ENCODE measurements at regions not wholly inside any gene's neighbourhood (a gene's known extent, or its start where the extent isn't known, plus 50 kb on each side); places are given as distances from the start of the nearest gene placed in this dataset.
"Not testable (repeated sequence)": the region's sequence is repeated elsewhere in the genome, so short reads cannot be mapped to it uniquely, and the experiment has no call there.

DNA sequence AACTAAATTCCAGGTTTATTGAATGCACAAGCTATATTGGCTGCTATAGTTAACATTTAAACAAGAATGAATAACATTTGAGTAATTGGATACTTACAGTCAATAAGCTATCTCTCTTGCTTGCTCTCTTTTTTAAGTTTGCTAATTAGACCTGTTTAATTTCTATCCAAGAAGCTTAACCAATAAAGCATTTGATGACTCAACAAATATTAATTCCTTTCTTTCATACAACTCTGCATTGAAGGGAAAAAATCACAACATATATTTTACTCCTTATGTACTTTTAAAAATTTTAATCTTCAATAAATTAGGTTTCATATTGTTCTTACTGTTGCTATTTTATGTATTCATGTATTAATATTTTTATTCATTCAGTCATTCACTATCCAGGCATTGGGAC, 1552.6 kb upstream of the ADGRL3 start:
- ChIA-PET CTCF (no interaction called here), POLR2A (no interaction called here)
- Mint-ChIP-seq H3K9me3 (ENCODE audit: insufficient read depth) (no peaks in the 10 kb centered on the region), H3K36me3 (ENCODE audit: low read depth) (no peaks in the 10 kb centered on the region), H3K27me3 (ENCODE audit: low read depth) (no peaks in the 10 kb centered on the region), H3K27ac (no peak overlapping the region), H3K4me3 (no peak overlapping the region), H3K4me1 (ENCODE audit: low read depth) (no peaks in the 10 kb centered on the region)
- ATAC-seq: no peak
- no peak for DNase-seq

DNA sequence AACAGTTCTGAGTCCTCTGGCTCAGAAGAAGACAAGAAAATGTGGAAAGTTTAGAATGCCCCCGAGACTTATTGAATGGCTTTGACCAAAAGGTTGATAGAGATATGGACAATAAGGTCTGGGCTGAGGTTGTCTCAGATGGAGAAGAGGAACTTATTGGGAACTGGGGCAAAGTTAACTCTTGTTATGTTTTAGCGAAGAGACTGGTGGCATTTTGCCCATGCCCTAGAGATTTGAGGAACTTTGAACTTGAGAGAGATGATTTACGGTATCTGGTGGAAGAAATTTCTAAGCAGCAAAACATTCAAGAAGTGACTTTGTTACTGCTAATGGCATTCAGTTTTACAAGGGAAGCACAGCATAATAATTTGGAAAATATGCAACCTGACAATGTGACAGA, 1549.3 kb upstream of the ADGRL3 start:
- H3K36me3 Mint-ChIP-seq (ENCODE audit: low read depth): no peaks in the 10 kb centered on the region
- ATAC-seq (no peak), DNase-seq (no peak)
- no peak overlapping the region for H3K27ac Mint-ChIP-seq
- ChIA-PET POLR2A (no interaction called here), CTCF (no interaction called here)
- H3K4me3 Mint-ChIP-seq: no peak overlapping the region
- H3K4me1 Mint-ChIP-seq (ENCODE audit: low read depth): no peaks in the 10 kb centered on the region
- H3K9me3 Mint-ChIP-seq (ENCODE audit: insufficient read depth): no peaks in the 10 kb centered on the region
- no peaks in the 10 kb centered on the region for H3K27me3 Mint-ChIP-seq (ENCODE audit: low read depth)

DNA sequence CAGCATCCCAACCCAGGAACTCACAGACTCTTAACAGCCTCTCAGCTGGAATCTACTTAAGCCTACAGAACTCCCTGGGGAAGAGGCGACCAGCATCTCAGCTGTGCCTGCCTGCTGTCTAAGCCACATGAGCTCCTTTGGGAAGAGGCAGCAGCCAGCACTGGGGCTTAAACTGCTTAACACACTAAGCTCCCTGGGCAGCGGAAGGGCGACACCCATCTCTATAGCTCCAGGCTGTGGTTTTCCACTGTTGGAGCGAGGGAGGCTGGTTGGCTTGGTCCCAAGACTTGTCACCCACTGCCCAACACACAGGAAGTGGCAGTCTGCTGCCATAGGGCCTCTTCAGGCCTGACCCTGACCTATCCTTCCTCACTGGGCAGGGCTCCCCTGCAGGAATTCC, 1544.1 kb upstream of the ADGRL3 start:
- H3K4me1 Mint-ChIP-seq (ENCODE audit: low read depth): no peaks in the 10 kb centered on the region
- no peak overlapping the region for H3K27ac Mint-ChIP-seq
- DNase-seq (no peak), ATAC-seq (no peak)
- H3K4me3 Mint-ChIP-seq: no peak overlapping the region
- peaks cover 5% of the 10 kb centered on the region for H3K9me3 Mint-ChIP-seq (ENCODE audit: insufficient read depth)
- ChIA-PET POLR2A (no interaction called here), CTCF (no interaction called here)
- H3K36me3 Mint-ChIP-seq (ENCODE audit: low read depth): no peaks in the 10 kb centered on the region
- H3K27me3 Mint-ChIP-seq (ENCODE audit: low read depth): no peaks in the 10 kb centered on the region

DNA sequence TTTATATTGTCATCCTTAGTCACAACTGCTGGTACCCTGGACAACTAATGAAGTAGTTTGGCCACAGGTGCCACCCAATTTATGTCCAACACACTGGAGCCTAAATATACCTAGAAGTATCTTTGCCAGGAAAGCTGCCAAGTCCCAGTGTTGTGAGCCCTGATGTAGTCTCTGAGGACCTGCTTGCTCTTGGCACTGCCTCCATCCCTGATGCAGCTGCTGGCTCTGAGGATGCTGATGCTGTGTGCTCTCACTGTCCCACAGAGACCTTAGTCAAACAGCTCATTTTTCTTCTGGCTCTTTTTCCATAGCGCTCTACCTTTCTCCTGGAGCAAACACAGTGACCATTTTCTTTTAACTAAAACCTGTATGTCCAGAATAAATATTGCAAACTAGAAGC, 1535.4 kb upstream of the ADGRL3 start:
- DNase-seq: no peak
- no peak overlapping the region for H3K27ac Mint-ChIP-seq
- ChIA-PET POLR2A (no interaction called here), CTCF (no interaction called here)
- no peak for ATAC-seq
- H3K4me1 Mint-ChIP-seq (ENCODE audit: low read depth): no peaks in the 10 kb centered on the region
- H3K36me3 Mint-ChIP-seq (ENCODE audit: low read depth): no peaks in the 10 kb centered on the region
- H3K9me3 Mint-ChIP-seq (ENCODE audit: insufficient read depth): peaks cover 18% of the 10 kb centered on the region
- no peaks in the 10 kb centered on the region for H3K27me3 Mint-ChIP-seq (ENCODE audit: low read depth)
- no peak overlapping the region for H3K4me3 Mint-ChIP-seq

DNA sequence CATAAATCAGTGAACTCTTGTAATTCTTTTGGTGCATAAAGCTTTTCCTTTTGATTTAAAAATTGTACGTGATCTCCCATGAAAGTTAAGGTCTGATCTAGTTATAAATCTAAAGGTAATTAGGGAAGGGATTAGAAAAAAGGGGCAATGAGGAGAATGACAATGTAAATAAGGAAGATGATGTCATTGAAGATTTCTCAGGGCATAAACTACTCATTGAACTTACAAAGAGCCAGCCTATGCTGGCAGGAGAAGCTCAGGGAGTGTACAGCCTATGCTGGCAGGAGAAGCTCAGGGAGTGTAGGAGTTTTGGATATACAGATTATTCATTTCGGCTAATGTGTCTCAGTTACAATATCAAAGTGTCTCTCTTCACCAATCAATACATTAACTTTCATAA, 1533.5 kb upstream of the ADGRL3 start:
- no peaks in the 10 kb centered on the region for H3K36me3 Mint-ChIP-seq (ENCODE audit: low read depth)
- no peak overlapping the region for H3K27ac Mint-ChIP-seq
- ChIA-PET POLR2A (no interaction called here), CTCF (no interaction called here)
- no peaks in the 10 kb centered on the region for H3K27me3 Mint-ChIP-seq (ENCODE audit: low read depth)
- no peaks in the 10 kb centered on the region for H3K4me1 Mint-ChIP-seq (ENCODE audit: low read depth)
- no peak overlapping the region for H3K4me3 Mint-ChIP-seq
- no peak for ATAC-seq
- peaks cover 13% of the 10 kb centered on the region for H3K9me3 Mint-ChIP-seq (ENCODE audit: insufficient read depth)
- no peak for DNase-seq

DNA sequence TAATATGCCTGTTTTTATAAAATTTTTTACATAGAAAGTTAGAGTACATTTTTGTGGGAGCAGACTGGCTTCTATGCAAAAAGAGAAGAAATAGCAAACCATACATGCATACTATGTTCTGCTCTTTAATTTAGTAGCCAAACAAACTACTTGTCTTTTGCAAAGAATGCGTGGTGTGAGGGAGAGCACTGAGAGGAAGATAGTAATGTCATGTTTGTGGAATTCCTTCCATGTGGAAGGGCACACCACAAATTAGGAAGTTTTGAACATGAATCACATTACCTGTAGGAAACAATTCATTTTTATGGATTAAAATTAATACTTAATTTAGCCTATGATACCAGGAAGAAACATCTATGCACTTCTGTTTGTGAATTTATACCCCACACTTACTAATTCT, 1529.1 kb upstream of the ADGRL3 start:
- H3K36me3 Mint-ChIP-seq (ENCODE audit: low read depth): no peaks in the 10 kb centered on the region
- no peak overlapping the region for H3K4me3 Mint-ChIP-seq
- DNase-seq: no peak
- H3K27ac Mint-ChIP-seq: no peak overlapping the region
- H3K9me3 Mint-ChIP-seq (ENCODE audit: insufficient read depth): peaks cover 6% of the 10 kb centered on the region
- no peak for ATAC-seq
- no peaks in the 10 kb centered on the region for H3K4me1 Mint-ChIP-seq (ENCODE audit: low read depth)
- POLR2A ChIA-PET: no interaction called here
- CTCF ChIA-PET: no interaction called here
- H3K27me3 Mint-ChIP-seq (ENCODE audit: low read depth): no peaks in the 10 kb centered on the region

DNA sequence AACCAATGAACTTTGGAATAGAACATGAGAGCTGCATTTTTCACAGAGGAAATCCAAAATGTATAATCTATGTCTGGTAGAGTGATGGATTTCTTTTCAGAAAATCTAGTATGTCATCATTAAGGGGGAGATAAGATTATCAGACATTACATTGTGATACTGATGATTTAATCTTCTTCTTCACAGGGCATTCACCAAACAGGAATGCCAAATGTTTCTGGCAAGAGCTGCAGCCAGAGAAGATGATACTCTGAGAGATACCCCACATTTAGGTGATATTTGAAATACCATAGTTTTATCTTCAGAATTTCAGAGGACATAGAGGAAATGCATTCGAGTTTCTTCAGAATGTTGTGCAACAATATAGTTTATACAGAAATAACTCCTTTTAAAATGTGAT, 1523.7 kb upstream of the ADGRL3 start:
- no peak overlapping the region for H3K4me3 Mint-ChIP-seq
- DNase-seq: no peak
- ChIA-PET CTCF (no interaction called here), POLR2A (no interaction called here)
- H3K9me3 Mint-ChIP-seq (ENCODE audit: insufficient read depth): peaks cover 3% of the 10 kb centered on the region
- no peak overlapping the region for H3K27ac Mint-ChIP-seq
- no peaks in the 10 kb centered on the region for H3K36me3 Mint-ChIP-seq (ENCODE audit: low read depth)
- no peaks in the 10 kb centered on the region for H3K4me1 Mint-ChIP-seq (ENCODE audit: low read depth)
- no peaks in the 10 kb centered on the region for H3K27me3 Mint-ChIP-seq (ENCODE audit: low read depth)
- ATAC-seq: no peak

DNA sequence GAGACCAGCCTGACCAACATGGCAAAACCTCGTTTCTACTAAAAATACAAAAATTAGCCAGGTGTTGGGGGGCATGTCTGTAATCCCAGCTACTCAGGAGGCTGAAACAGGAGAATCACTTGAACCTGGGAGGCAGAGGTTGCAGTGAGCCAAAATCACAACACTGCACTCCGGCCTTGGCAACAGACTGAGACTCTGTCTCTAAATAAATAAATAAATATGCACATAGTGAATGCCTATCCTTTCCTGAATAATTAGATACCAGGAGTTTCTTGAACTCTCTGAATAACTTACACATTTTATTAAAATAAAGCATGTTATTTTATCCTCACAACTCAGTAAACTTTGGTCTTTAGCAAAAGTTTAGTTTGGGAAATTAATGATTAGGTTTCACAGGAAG, 1523.1 kb upstream of the ADGRL3 start:
- H3K36me3 Mint-ChIP-seq (ENCODE audit: low read depth); H3K4me1 Mint-ChIP-seq (ENCODE audit: low read depth); H3K4me3 Mint-ChIP-seq; ATAC-seq; CTCF ChIA-PET; DNase-seq; H3K9me3 Mint-ChIP-seq (ENCODE audit: insufficient read depth); H3K27ac Mint-ChIP-seq; POLR2A ChIA-PET; H3K27me3 Mint-ChIP-seq (ENCODE audit: low read depth): not testable (repeated sequence)

DNA sequence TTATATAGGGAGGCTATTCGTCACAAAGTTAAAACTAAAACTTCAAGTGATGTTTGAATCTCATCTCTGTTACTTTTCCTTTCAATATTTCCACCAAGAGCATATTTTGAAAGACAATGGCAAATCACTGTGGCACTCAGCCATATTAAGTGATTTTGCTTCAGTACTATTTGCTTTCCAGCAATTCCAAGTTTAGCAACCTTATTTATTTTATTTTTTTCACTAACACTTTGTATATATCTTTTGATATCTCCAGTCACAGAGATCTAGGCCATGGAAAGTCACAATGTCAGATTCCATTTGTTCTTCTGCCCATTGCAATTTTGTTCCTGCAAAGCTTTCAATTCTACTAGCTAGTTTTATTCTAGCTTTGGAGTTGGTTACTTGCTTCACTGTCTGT, 1514.5 kb upstream of the ADGRL3 start:
- DNase-seq (no peak), ATAC-seq (no peak)
- CTCF ChIA-PET: no interaction called here
- H3K27me3 Mint-ChIP-seq (ENCODE audit: low read depth): no peaks in the 10 kb centered on the region
- POLR2A ChIA-PET: no interaction called here
- no peaks in the 10 kb centered on the region for H3K9me3 Mint-ChIP-seq (ENCODE audit: insufficient read depth)
- no peaks in the 10 kb centered on the region for H3K36me3 Mint-ChIP-seq (ENCODE audit: low read depth)
- no peaks in the 10 kb centered on the region for H3K4me1 Mint-ChIP-seq (ENCODE audit: low read depth)
- H3K27ac Mint-ChIP-seq: no peak overlapping the region
- no peak overlapping the region for H3K4me3 Mint-ChIP-seq

DNA sequence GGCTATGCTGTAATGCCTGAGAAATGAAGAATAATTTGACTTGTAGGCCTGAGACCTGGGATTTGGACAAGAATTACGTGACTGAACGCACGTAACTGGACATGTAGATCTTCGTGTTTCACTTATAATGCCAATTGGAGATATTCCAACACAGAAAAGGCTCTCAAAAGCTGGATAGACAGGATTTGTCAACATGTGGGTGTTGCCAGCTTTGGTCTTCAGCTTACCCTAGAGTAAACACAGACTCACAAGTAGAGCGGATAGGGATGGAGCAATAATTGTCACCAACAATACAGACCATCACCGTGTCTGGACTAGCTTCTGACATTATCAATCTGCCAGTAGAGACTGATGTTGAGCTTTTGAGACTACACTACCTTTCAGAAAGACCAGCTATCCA, 1511.0 kb upstream of the ADGRL3 start:
- Mint-ChIP-seq H3K4me1 (ENCODE audit: low read depth) (no peaks in the 10 kb centered on the region), H3K9me3 (ENCODE audit: insufficient read depth) (no peaks in the 10 kb centered on the region), H3K4me3 (no peak overlapping the region), H3K27me3 (ENCODE audit: low read depth) (no peaks in the 10 kb centered on the region), H3K27ac (no peak overlapping the region), H3K36me3 (ENCODE audit: low read depth) (no peaks in the 10 kb centered on the region)
- ChIA-PET POLR2A (no interaction called here), CTCF (no interaction called here)
- DNase-seq: no peak
- ATAC-seq: no peak

DNA sequence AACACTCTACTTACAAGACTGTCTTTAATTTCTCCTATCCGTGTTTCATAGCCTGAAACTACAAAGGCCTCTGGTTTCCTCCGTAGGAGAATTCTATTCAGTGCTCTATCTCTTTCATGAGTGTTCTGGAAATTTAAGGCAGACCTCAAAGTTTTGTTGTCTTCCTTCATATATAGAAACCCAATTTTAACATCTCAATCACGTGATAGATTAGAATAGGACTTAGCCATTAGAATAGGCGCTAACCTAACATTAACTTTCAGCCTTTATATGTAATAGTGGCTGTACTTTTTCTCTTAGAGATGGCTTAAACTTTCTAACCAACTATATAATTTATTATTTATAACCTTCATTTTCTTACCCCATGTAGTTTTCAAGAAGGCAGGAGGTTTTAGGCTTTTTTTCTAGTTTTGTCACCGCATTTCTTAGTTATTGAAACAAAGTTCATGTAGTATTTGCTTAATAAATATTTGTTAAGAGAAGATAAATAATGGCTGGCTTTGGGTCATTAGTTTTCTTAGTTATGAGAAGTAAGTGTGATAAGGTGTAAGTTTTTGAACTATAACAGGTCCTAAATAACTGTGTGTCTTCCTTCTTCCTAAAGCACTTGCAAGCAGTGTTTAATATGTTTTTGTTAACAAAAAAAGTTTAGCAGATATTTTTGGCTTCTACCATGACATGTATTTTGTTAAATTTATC, 1504.6 kb upstream of the ADGRL3 start:
- ATAC-seq (no peak), DNase-seq (no peak)
- H3K9me3 Mint-ChIP-seq (ENCODE audit: insufficient read depth): no peaks in the 10 kb centered on the region
- H3K4me1 Mint-ChIP-seq (ENCODE audit: low read depth): no peaks in the 10 kb centered on the region
- ChIA-PET POLR2A (no interaction called here), CTCF (no interaction called here)
- no peak overlapping the region for H3K4me3 Mint-ChIP-seq
- H3K36me3 Mint-ChIP-seq (ENCODE audit: low read depth): no peaks in the 10 kb centered on the region
- H3K27me3 Mint-ChIP-seq (ENCODE audit: low read depth): no peaks in the 10 kb centered on the region
- H3K27ac Mint-ChIP-seq: no peak overlapping the region

DNA sequence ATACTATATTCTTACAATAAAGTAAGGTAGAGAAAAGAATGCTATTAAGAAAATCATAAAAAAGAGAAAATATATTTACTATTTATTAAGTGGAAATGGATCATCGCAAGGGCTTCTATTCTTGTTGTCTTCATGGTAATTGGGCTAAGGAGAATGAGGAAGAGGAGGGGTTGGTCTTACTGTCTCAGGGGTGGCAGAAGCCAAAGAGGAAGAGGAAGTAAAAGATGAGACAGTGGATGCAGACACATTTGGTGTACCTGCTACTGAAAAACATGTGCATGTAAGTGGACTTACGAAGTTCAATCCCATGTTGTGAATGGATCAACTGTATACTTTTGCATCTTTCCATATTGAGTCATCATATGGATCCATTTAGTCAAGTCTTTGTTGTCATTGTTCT, 1502.1 kb upstream of the ADGRL3 start:
- no peak overlapping the region for H3K27ac Mint-ChIP-seq
- CTCF ChIA-PET: no interaction called here
- no peak for DNase-seq
- H3K4me1 Mint-ChIP-seq (ENCODE audit: low read depth): no peaks in the 10 kb centered on the region
- no peak for ATAC-seq
- H3K36me3 Mint-ChIP-seq (ENCODE audit: low read depth): no peaks in the 10 kb centered on the region
- H3K9me3 Mint-ChIP-seq (ENCODE audit: insufficient read depth): peaks cover 6% of the 10 kb centered on the region
- POLR2A ChIA-PET: no interaction called here
- no peak overlapping the region for H3K4me3 Mint-ChIP-seq
- H3K27me3 Mint-ChIP-seq (ENCODE audit: low read depth): no peaks in the 10 kb centered on the region

DNA sequence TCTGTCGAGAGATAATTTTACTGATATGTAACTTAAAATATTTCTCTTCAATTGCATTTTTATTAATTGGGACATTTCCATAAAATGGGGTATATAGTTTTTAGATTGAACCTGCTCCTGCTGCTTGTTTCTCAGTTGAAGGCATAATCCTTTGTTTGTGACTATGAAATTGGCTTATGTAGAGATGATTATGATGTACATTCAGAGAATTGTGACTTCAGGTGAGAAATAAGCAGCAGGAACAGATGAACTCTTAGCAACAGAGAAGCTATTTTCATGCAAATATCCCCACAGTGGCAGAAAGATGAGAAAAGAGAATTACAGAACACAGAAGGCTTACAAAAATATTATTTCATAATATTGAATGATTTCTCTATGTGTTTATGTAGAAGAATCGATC, 1499.5 kb upstream of the ADGRL3 start:
- H3K4me3 Mint-ChIP-seq: no peak overlapping the region
- H3K27me3 Mint-ChIP-seq (ENCODE audit: low read depth): no peaks in the 10 kb centered on the region
- no peaks in the 10 kb centered on the region for H3K4me1 Mint-ChIP-seq (ENCODE audit: low read depth)
- ATAC-seq: no peak
- peaks cover 6% of the 10 kb centered on the region for H3K9me3 Mint-ChIP-seq (ENCODE audit: insufficient read depth)
- DNase-seq: no peak
- H3K27ac Mint-ChIP-seq: no peak overlapping the region
- no peaks in the 10 kb centered on the region for H3K36me3 Mint-ChIP-seq (ENCODE audit: low read depth)
- CTCF ChIA-PET: no interaction called here
- POLR2A ChIA-PET: no interaction called here
